Endodermal cell (in vitro differentiated cells): ENCODE measurements at regions not wholly inside any gene's neighbourhood (a gene's known extent, or its start where the extent isn't known, plus 50 kb on each side); places are given as distances from the start of the nearest gene placed in this dataset.

Experiments
- DNase-seq: peaks from one replicate; pipeline ENCODE4 v3.0.0-alpha.2; 2017
- H3K27ac ChIP-seq: 2 replicates; pipeline ENCODE4 v1.5.1; 2013; ENCODE audit warnings: mild to moderate bottlenecking, low read depth, low read length, moderate library complexity
- H3K27me3 ChIP-seq: 2 replicates; pipeline ENCODE4 v1.6.1; 2013; ENCODE audit warnings: mild to moderate bottlenecking, low read length, moderate library complexity; ENCODE audit not compliant: insufficient read depth, control insufficient read depth, poor library complexity, severe bottlenecking
- H3K36me3 ChIP-seq: 2 replicates; pipeline ENCODE4 v1.7.0; 2013; ENCODE audit warnings: mild to moderate bottlenecking, low read length, moderate library complexity; ENCODE audit not compliant: control insufficient read depth, insufficient read depth
- H3K4me1 ChIP-seq: one replicate; pipeline ENCODE4 v1.7.0; 2013; ENCODE audit warnings: low read length; ENCODE audit not compliant: control insufficient read depth, insufficient read depth
- H3K4me3 ChIP-seq: 2 replicates; pipeline ENCODE4 v1.5.1; 2013; ENCODE audit warnings: mild to moderate bottlenecking, low read length, moderate library complexity
- H3K9ac ChIP-seq: 2 replicates; pipeline ENCODE4 v1.6.1; 2013; ENCODE audit warnings: mild to moderate bottlenecking, low read length, moderate library complexity; ENCODE audit not compliant: poor library complexity, severe bottlenecking; ENCODE audit errors: extremely low read depth
- H3K9me3 ChIP-seq: 2 replicates; pipeline ENCODE4 v1.6.1; 2013; ENCODE audit warnings: mild to moderate bottlenecking, low read length, moderate library complexity; ENCODE audit not compliant: control insufficient read depth
- H3K27ac Mint-ChIP-seq: 2 replicates; pipeline ENCODE4 v1.8.0; 2020; ENCODE audit warnings: mixed read lengths
- H3K27me3 Mint-ChIP-seq: 2 replicates; pipeline ENCODE4 v1.8.0; 2021; ENCODE audit warnings: mild to moderate bottlenecking, mixed read lengths; ENCODE audit not compliant: insufficient read depth
- H3K36me3 Mint-ChIP-seq: 2 replicates; pipeline ENCODE4 v1.8.0; 2020; ENCODE audit warnings: low read depth, mixed read lengths
- H3K4me1 Mint-ChIP-seq: 2 replicates; pipeline ENCODE4 v1.8.0; 2020; ENCODE audit warnings: mixed read lengths
- H3K4me3 Mint-ChIP-seq: 2 replicates; pipeline ENCODE4 v1.8.0; 2020; ENCODE audit warnings: mild to moderate bottlenecking, moderate library complexity, mixed read lengths
- H3K9me3 Mint-ChIP-seq: 2 replicates; pipeline ENCODE4 v1.8.0; 2020; ENCODE audit warnings: mild to moderate bottlenecking, mixed read lengths
- WGBS, 2 experiments: methylation state at CpG; one replicate each; pipeline versions ENCODE4 v1.1.5 to v1.1.7; 2013; ENCODE audit warnings: missing lambda C conversion rate in 2 of 2, mixed read lengths in 1 of 2; ENCODE audit not compliant: insufficient coverage in 1 of 2, insufficient read length in 1 of 2; 5-methylcytosine and 5-hydroxymethylcytosine counted together
- TF ChIP-seq, protein P1 (sequence below): fragments of 200-600 bp; sonication (generic); conservative IDR thresholded peaks from 2 replicates; pipeline ENCODE4 v1.5.0; 2021; ENCODE audit warnings: antibody characterized with exemption, mild to moderate bottlenecking

DNA sequence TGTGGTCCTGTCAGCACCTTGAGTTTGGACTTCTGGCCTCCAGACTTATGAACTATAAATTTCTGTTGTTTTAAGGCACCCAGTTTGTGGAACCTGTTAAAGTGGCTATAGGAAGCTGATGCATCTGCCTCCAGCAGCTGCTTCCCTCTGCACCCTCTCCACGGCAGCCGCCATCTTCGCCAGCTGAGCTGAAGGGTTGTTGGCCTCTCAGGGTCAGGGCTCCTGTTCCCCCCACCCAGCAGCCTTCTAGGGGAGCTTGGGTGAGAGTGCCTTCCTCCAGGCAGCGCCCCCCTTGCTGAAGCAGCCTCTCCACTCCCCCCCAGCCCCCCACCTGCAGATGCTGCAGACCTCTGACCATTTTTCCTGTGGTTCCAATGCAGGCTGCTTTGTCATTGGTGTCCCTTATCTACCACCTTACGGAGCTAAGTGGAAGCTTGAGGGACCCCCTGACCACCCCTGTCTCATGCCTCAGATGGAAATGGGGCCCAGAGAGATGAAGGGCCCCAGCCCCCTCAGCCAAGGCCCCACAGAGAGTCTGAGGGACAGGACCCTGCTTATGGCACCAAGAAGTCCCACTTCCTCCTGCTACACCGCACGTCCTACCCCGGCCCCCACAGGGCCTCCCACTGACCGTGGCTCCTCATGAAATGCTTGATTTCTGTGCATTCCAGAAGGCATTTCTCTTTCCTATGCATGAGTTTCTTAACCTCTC is 61.4 kb upstream of the TLE3 start:
- Mint-ChIP-seq H3K4me1 (peaks cover 29% of the 10 kb centered on the region), H3K9me3 (no peaks in the 10 kb centered on the region), H3K27ac (no peak overlapping the region), H3K27me3 (peaks cover 97% of the 10 kb centered on the region), H3K4me3 (no peak overlapping the region), H3K36me3 (no peaks in the 10 kb centered on the region)
- Histone ChIP-seq H3K27ac (no peak overlapping the region), H3K4me1 (peaks cover 5% of the 10 kb centered on the region), H3K36me3 (no peaks in the 10 kb centered on the region), H3K4me3 (no peak overlapping the region), H3K9me3 (peaks cover 3% of the 10 kb centered on the region), H3K9ac (no peak overlapping the region), H3K27me3 (peaks cover 96% of the 10 kb centered on the region)
- TF ChIP-seq, protein P1, sequence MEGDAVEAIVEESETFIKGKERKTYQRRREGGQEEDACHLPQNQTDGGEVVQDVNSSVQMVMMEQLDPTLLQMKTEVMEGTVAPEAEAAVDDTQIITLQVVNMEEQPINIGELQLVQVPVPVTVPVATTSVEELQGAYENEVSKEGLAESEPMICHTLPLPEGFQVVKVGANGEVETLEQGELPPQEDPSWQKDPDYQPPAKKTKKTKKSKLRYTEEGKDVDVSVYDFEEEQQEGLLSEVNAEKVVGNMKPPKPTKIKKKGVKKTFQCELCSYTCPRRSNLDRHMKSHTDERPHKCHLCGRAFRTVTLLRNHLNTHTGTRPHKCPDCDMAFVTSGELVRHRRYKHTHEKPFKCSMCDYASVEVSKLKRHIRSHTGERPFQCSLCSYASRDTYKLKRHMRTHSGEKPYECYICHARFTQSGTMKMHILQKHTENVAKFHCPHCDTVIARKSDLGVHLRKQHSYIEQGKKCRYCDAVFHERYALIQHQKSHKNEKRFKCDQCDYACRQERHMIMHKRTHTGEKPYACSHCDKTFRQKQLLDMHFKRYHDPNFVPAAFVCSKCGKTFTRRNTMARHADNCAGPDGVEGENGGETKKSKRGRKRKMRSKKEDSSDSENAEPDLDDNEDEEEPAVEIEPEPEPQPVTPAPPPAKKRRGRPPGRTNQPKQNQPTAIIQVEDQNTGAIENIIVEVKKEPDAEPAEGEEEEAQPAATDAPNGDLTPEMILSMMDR = no peak
- DNase-seq = peak; percentile 33
- 84 to 96% methylated on average over 6 to 9 of the region's 9 CpGs for WGBS, 2 experiments

DNA sequence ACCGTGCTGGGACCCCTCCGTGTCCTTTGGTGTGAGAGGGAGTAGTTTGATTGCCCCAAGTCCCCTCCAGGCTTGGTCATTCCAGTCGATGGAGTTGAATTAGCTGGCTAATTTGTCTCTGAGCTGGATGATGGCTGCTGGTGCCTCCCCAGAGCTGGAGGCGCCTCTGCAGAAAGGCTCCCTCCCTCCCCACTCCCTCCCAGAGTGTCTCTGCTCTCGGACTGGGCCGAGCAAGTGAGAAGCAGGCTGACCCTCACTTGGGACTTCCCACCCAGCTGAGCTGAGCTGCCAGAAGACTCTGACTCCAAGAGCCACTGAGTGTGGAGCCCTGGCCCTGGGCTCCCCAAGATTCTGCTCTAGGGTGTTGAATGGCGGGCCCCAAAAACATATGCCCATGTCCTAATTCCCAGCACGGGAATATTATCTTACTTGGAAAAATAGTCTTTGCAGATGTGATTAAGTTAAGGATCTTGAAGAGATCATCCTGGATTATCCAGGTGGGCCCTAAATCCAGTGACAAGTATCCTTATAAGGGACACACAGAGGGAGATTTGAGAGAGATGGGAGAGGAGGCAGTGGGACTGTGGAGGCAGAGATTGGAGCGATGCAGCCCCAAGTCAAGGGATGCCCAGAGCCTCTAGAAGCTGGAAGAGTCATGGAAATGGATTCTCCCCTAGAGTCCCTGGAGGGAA is 60.7 kb upstream of the TLE3 start:
- Mint-ChIP-seq H3K27ac (no peak overlapping the region), H3K27me3 (peaks cover 97% of the 10 kb centered on the region)

DNA sequence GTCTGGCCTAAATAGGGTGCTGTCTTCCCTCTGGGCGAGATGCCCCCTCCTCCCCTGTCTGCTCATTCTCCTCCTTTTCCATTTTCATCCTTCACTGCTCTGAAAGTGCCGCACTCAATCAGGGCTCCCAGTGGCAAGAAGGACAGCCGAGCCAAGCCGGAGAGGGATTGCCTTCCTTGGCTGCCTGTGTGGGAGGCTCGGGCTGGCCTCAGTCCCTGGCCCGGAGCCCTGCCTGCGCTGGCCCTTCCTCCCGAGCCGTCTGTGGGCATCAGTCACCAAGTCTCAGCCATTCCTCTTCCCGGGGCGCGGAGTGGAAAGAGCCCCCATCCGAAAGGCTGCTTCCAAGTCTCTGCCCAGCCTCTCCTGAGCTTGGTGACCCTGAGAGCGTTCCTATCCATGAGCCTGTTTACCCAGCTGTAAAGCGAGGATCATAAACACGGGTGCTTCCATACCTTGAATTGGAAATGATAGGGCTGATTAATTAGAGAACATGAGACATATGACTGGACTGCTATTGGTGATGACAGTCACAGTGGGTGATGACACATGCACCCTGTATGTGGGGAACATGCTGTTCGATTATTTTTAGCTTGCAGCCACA is 59.1 kb upstream of the TLE3 start:
- Mint-ChIP-seq H3K27me3 (peaks cover 97% of the 10 kb centered on the region), H3K36me3 (no peaks in the 10 kb centered on the region), H3K27ac (no peak overlapping the region), H3K9me3 (no peaks in the 10 kb centered on the region), H3K4me1 (peaks cover 37% of the 10 kb centered on the region), H3K4me3 (no peak overlapping the region)
- Histone ChIP-seq H3K27ac (no peak overlapping the region), H3K9me3 (no peaks in the 10 kb centered on the region), H3K36me3 (no peaks in the 10 kb centered on the region), H3K27me3 (peaks cover 94% of the 10 kb centered on the region), H3K9ac (no peak overlapping the region), H3K4me3 (no peak overlapping the region), H3K4me1 (peaks cover 10% of the 10 kb centered on the region)
- TF ChIP-seq, protein P1 = no peak
- WGBS, 2 experiments = 90 to 93% methylated on average over 8 to 17 of the region's 17 CpGs
- peak; percentile 28 for DNase-seq

More for the DNA sequence above, 60.7 kb upstream of the TLE3 start:
- TF ChIP-seq, protein P1 = no peak
- Mint-ChIP-seq H3K36me3 (no peaks in the 10 kb centered on the region), H3K9me3 (no peaks in the 10 kb centered on the region), H3K4me1 (peaks cover 32% of the 10 kb centered on the region), H3K4me3 (no peak overlapping the region)
- peak; percentile 30 for DNase-seq
- H3K4me1 ChIP-seq = peaks cover 7% of the 10 kb centered on the region
- H3K9ac ChIP-seq = no peak overlapping the region
- WGBS, 2 experiments = 86 to 90% methylated on average over 2 to 9 of the region's 9 CpGs
- no peaks in the 10 kb centered on the region for H3K36me3 ChIP-seq
- peaks cover 96% of the 10 kb centered on the region for H3K27me3 ChIP-seq
- no peak overlapping the region for H3K4me3 ChIP-seq
- H3K27ac ChIP-seq = no peak overlapping the region
- no peaks in the 10 kb centered on the region for H3K9me3 ChIP-seq
